Glomerular visceral epithelial cell (primary cell): ENCODE measurements at regions not wholly inside any gene's neighbourhood (a gene's known extent, or its start where the extent isn't known, plus 50 kb on each side); places are given as distances from the start of the nearest gene placed in this dataset.
"Not testable (repeated sequence)": the region's sequence is repeated elsewhere in the genome, so short reads cannot be mapped to it uniquely, and the experiment has no call there.

Experiments used
- DNase-seq: peaks from one replicate; pipeline ENCODE4 v3.0.0-alpha.2; 2016; ENCODE audit errors: extremely low spot score

- not testable (repeated sequence) for DNase-seq
These were observed 342.7 kb downstream of the KLF13 start for GRCh38 chr15:31669158-31669908.

- DNase-seq = not testable (repeated sequence)
These were observed 346.6 kb downstream of the KLF13 start for GRCh38 chr15:31673263-31673662.

GRCh38 chr15:31681529-31682259, 348.6 kb upstream of the CHRNA7 start:
- not testable (repeated sequence) for DNase-seq

GRCh38 chr15:31687088-31687487, 343.2 kb upstream of the CHRNA7 start:
- not testable (repeated sequence) for DNase-seq

- not testable (repeated sequence) for DNase-seq
These were observed 333.8 kb upstream of the CHRNA7 start for GRCh38 chr15:31696509-31696908.

- DNase-seq = not testable (repeated sequence)
These were observed 325.1 kb upstream of the CHRNA7 start for GRCh38 chr15:31705076-31705678.

GRCh38 chr15:31707944-31708702, 322.2 kb upstream of the CHRNA7 start:
- DNase-seq = not testable (repeated sequence)

- DNase-seq = not testable (repeated sequence)
These were observed 321.5 kb upstream of the CHRNA7 start for GRCh38 chr15:31708703-31709327.

GRCh38 chr15:31709479-31709878, 320.8 kb upstream of the CHRNA7 start:
- DNase-seq = not testable (repeated sequence)

GRCh38 chr15:31710806-31711205, 319.5 kb upstream of the CHRNA7 start:
- DNase-seq = not testable (repeated sequence)

- not testable (repeated sequence) for DNase-seq
These were observed 315.1 kb upstream of the CHRNA7 start for GRCh38 chr15:31715208-31715607.

- not testable (repeated sequence) for DNase-seq
These were observed 311.7 kb upstream of the CHRNA7 start for GRCh38 chr15:31718625-31719024.

- not testable (repeated sequence) for DNase-seq
These were observed 310.8 kb upstream of the CHRNA7 start for GRCh38 chr15:31719396-31720022.

- DNase-seq = not testable (repeated sequence)
These were observed 307.3 kb upstream of the CHRNA7 start for GRCh38 chr15:31723019-31723418.

- DNase-seq = not testable (repeated sequence)
These were observed 305.4 kb upstream of the CHRNA7 start for GRCh38 chr15:31724903-31725302.

GRCh38 chr15:31725619-31726018, 304.7 kb upstream of the CHRNA7 start:
- not testable (repeated sequence) for DNase-seq

GRCh38 chr15:31727612-31728011, 302.7 kb upstream of the CHRNA7 start:
- DNase-seq = no peak

- DNase-seq = no peak
These were observed 297.6 kb upstream of the CHRNA7 start for GRCh38 chr15:31732726-31733125.

GRCh38 chr15:31733424-31733823, 296.9 kb upstream of the CHRNA7 start:
- DNase-seq = no peak

GRCh38 chr15:31740203-31740602, 290.1 kb upstream of the CHRNA7 start:
- DNase-seq = no peak

GRCh38 chr15:31745841-31746240, 284.5 kb upstream of the CHRNA7 start:
- no peak for DNase-seq
